H9 (cell line): ENCODE measurements at regions not wholly inside any gene's neighbourhood (a gene's known extent, or its start where the extent isn't known, plus 50 kb on each side); places are given as distances from the start of the nearest gene placed in this dataset.

ENCODE experiments used
- DNase-seq: peaks from one replicate; pipeline ENCODE4 v3.0.0-alpha.2; 2017
- H2AFZ ChIP-seq: one replicate; pipeline ENCODE4 v1.6.1; 2013; ENCODE audit warnings: mild to moderate bottlenecking, low read length, control low read depth, moderate library complexity
- H2AK5ac ChIP-seq: 2 replicates; pipeline ENCODE4 v1.6.1; 2013; ENCODE audit warnings: low read length, control low read depth, mixed read lengths; ENCODE audit not compliant: insufficient read length
- H2BK120ac ChIP-seq: one replicate; pipeline ENCODE4 v1.6.1; 2013; ENCODE audit warnings: low read depth, mild to moderate bottlenecking, low read length, control low read depth, inconsistent platforms; ENCODE audit not compliant: poor library complexity, severe bottlenecking
- H2BK12ac ChIP-seq: 2 replicates; pipeline ENCODE4 v1.6.1; 2013; ENCODE audit warnings: low read length, control low read depth, mixed read lengths, low read depth; ENCODE audit not compliant: insufficient read length
- H2BK15ac ChIP-seq: 2 replicates; pipeline ENCODE4 v1.6.1; 2013; ENCODE audit warnings: low read depth, low read length, control low read depth
- H2BK20ac ChIP-seq: one replicate; pipeline ENCODE4 v1.6.1; 2013; ENCODE audit warnings: low read depth, mild to moderate bottlenecking, low read length, control low read depth, inconsistent platforms; ENCODE audit not compliant: poor library complexity, severe bottlenecking
- H2BK5ac ChIP-seq: 2 replicates; pipeline ENCODE4 v1.6.1; 2013; ENCODE audit warnings: low read length, control low read depth, mixed read lengths; ENCODE audit not compliant: insufficient read length
- H3K14ac ChIP-seq: 2 replicates; pipeline ENCODE4 v1.6.1; 2013; ENCODE audit warnings: low read length, control low read depth; ENCODE audit not compliant: insufficient read depth
- H3K18ac ChIP-seq: 2 replicates; pipeline ENCODE4 v1.6.1; 2013; ENCODE audit warnings: low read depth, mild to moderate bottlenecking, mixed read lengths, low read length, control low read depth; ENCODE audit not compliant: insufficient read length
- H3K23ac ChIP-seq: 2 replicates; pipeline ENCODE4 v1.6.1; 2013; ENCODE audit warnings: low read length, control low read depth, mixed read lengths, low read depth; ENCODE audit not compliant: insufficient read length
- H3K23me2 ChIP-seq: 2 replicates; pipeline ENCODE4 v1.6.1; 2013; ENCODE audit warnings: low read depth, mild to moderate bottlenecking, mixed read lengths, low read length, control low read depth; ENCODE audit not compliant: insufficient read length, poor library complexity, severe bottlenecking
- H3K27ac ChIP-seq: 2 replicates; pipeline ENCODE4 v1.5.1; 2013; ENCODE audit warnings: low read length, control low read depth, mixed read lengths, low read depth; ENCODE audit not compliant: insufficient read length
- H3K27me3 ChIP-seq: 2 replicates; pipeline ENCODE4 v1.6.1; 2013; ENCODE audit warnings: low read length, control low read depth, inconsistent platforms; ENCODE audit not compliant: insufficient read depth
- H3K4ac ChIP-seq: 2 replicates; pipeline ENCODE4 v1.6.1; 2013; ENCODE audit warnings: low read depth, mild to moderate bottlenecking, control low read depth, inconsistent platforms, low read length, moderate library complexity
- H3K4me1 ChIP-seq: 2 replicates; pipeline ENCODE4 v1.6.1; 2013; ENCODE audit warnings: low read length, control low read depth, inconsistent platforms; ENCODE audit not compliant: insufficient read depth
- H3K4me2 ChIP-seq: 2 replicates; pipeline ENCODE4 v1.6.1; 2013; ENCODE audit warnings: low read length, control low read depth, mixed read lengths; ENCODE audit not compliant: insufficient read length, insufficient read depth
- H3K56ac ChIP-seq: 2 replicates; pipeline ENCODE4 v1.6.1; 2013; ENCODE audit warnings: low read depth, mild to moderate bottlenecking, mixed read lengths, low read length, control low read depth; ENCODE audit not compliant: insufficient read length
- H3K79me1 ChIP-seq: 2 replicates; pipeline ENCODE4 v1.6.1; 2013; ENCODE audit warnings: low read depth, mild to moderate bottlenecking, moderate library complexity, low read length, control low read depth, inconsistent platforms; ENCODE audit not compliant: insufficient read depth, poor library complexity, severe bottlenecking
- H3K79me2 ChIP-seq: 2 replicates; pipeline ENCODE4 v1.6.1; 2013; ENCODE audit warnings: low read length, control low read depth, inconsistent platforms; ENCODE audit not compliant: insufficient read depth
- H3K9ac ChIP-seq: 2 replicates; pipeline ENCODE4 v1.6.1; 2013; ENCODE audit warnings: low read length, control low read depth, mixed read lengths; ENCODE audit not compliant: insufficient read length; ENCODE audit errors: extremely low read depth
- H3K9me3 ChIP-seq: one replicate; pipeline ENCODE4 v1.6.1; 2013; ENCODE audit warnings: low read depth, low read length, inconsistent platforms; ENCODE audit not compliant: control insufficient read depth
- H3T11ph ChIP-seq: one replicate; pipeline ENCODE4 v1.6.1; 2013; ENCODE audit warnings: mild to moderate bottlenecking, low read length, control low read depth, inconsistent platforms
- H4K20me1 ChIP-seq: one replicate; pipeline ENCODE4 v1.6.1; 2013; ENCODE audit not compliant: control insufficient read depth, insufficient read length, insufficient read depth
- H4K5ac ChIP-seq: 2 replicates; pipeline ENCODE4 v1.6.1; 2013; ENCODE audit warnings: low read depth, mild to moderate bottlenecking, mixed read lengths, low read length, control low read depth; ENCODE audit not compliant: insufficient read length
- H4K8ac ChIP-seq: replicated peaks from 2 replicates; pipeline ENCODE4 v1.6.1; 2013; ENCODE audit warnings: low read length, control low read depth, mixed read lengths, low read depth; ENCODE audit not compliant: insufficient read length
- H4K91ac ChIP-seq: 2 replicates; pipeline ENCODE4 v1.6.1; 2013; ENCODE audit warnings: low read depth, mild to moderate bottlenecking, moderate library complexity, mixed read lengths, low read length, control low read depth; ENCODE audit not compliant: insufficient read length
- H3K27ac Mint-ChIP-seq, 3 experiments: 2 replicates in 2 of 3; 3 replicates in 1 of 3; pipeline ENCODE4 v1.8.0; 2020 to 2021; ENCODE audit warnings: mixed read lengths in 3 of 3, mild to moderate bottlenecking in 1 of 3, moderate library complexity in 1 of 3
- H3K27me3 Mint-ChIP-seq: 2 replicates; pipeline ENCODE4 v1.8.0; 2021; ENCODE audit warnings: low read depth, mild to moderate bottlenecking, moderate library complexity, mixed read lengths
- H3K36me3 Mint-ChIP-seq, 3 experiments: 2 replicates in 2 of 3; 3 replicates in 1 of 3; pipeline ENCODE4 v1.8.0; 2020 to 2021; ENCODE audit warnings: low read depth in 3 of 3, mixed read lengths in 3 of 3; ENCODE audit not compliant: insufficient read depth in 1 of 3
- H3K4me1 Mint-ChIP-seq, 2 experiments: 2 replicates each; pipeline ENCODE4 v1.8.0; 2020; ENCODE audit warnings: mixed read lengths in 2 of 2
- H3K4me3 Mint-ChIP-seq, 2 experiments: 2 replicates in 1 of 2; 3 replicates in 1 of 2; pipeline ENCODE4 v1.8.0; 2020 to 2021; ENCODE audit warnings: mild to moderate bottlenecking in 2 of 2, mixed read lengths in 2 of 2, moderate library complexity in 1 of 2
- H3K9me3 Mint-ChIP-seq, 2 experiments: 2 replicates in 1 of 2; 3 replicates in 1 of 2; pipeline ENCODE4 v1.8.0; 2020; ENCODE audit warnings: mild to moderate bottlenecking in 2 of 2, mixed read lengths in 2 of 2, moderate library complexity in 1 of 2
- WGBS: extraction: QIAGEN DNeasy Blood & Tissue Kit; methylation state at CpG from one replicate; pipeline ENCODE4 v1.1.7; 2013; ENCODE audit warnings: missing lambda C conversion rate, low lambda C conversion rate, mixed read lengths; ENCODE audit not compliant: insufficient read length; ENCODE audit errors: extremely low coverage; 5-methylcytosine and 5-hydroxymethylcytosine counted together
- TF ChIP-seq, protein P1 (sequence below): fragments of 200-600 bp; sonication (generic); conservative IDR thresholded peaks from 3 replicates; pipeline ENCODE4 v1.8.0; 2021; ENCODE audit warnings: antibody characterized with exemption, mild to moderate bottlenecking

DNA sequence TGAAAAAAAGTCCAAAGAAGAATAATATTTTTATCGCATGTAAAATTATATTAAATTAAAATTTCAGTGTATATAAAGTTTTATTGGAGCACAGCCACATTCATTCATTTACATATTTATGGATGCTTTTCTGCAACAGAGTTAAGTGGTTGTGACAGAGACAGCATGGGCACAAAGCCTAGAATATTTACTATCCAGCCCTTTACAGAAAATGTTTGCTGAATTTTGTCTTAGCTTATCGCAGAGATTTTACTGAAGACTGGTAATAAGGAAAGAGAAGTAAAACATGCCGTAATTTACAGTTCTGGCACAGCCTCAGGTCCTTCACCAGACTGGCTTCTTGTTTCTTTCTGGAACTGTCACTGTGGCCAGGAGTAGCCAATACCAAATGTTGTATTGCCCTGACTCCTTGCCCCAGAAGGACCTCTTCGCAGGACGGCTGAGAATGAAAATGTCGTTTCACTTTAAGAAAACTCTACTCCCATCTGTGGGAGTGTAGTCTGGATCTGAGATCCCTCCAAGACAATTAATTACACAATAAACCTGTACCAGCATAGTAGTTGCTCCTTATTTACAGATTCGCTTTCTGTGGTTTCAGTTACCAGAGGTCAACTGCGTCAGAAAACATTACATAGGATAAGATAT, 94.9 kb upstream of the GOT2 start:
- H3K27me3 ChIP-seq, result no peaks in the 10 kb centered on the region
- H3K9me3 Mint-ChIP-seq, result peaks cover 4 to 5% of the 10 kb centered on the region in 2 experiments; a peak in 2 of 5 replicates
- H3K27ac Mint-ChIP-seq, result no peak overlapping the region
- H3T11ph ChIP-seq, result no peak overlapping the region
- no peak overlapping the region for H3K9ac ChIP-seq
- H4K20me1 ChIP-seq, result no peaks in the 10 kb centered on the region
- no peak overlapping the region for H4K5ac ChIP-seq
- H3K27me3 Mint-ChIP-seq, result no peaks in the 10 kb centered on the region
- no peak overlapping the region for H3K18ac ChIP-seq
- H3K14ac ChIP-seq, result no peak overlapping the region
- no CpG with 5 or more reads among the region's 8 CpGs for WGBS
- H3K79me2 ChIP-seq, result no peaks in the 10 kb centered on the region
- H2BK20ac ChIP-seq, result no peak overlapping the region
- no peaks in the 10 kb centered on the region for H3K23me2 ChIP-seq
- no peaks in the 10 kb centered on the region for H3K36me3 Mint-ChIP-seq
- no peak overlapping the region for H2BK12ac ChIP-seq
- no peak overlapping the region for H3K56ac ChIP-seq
- no peaks in the 10 kb centered on the region for H3K79me1 ChIP-seq
- H3K9me3 ChIP-seq, result no peaks in the 10 kb centered on the region
- H2BK120ac ChIP-seq, result no peak overlapping the region
- no peak overlapping the region for H2BK15ac ChIP-seq
- no peak overlapping the region for H4K8ac ChIP-seq
- H3K23ac ChIP-seq, result no peak overlapping the region
- H4K91ac ChIP-seq, result no peak overlapping the region
- H3K4me1 ChIP-seq, result no peaks in the 10 kb centered on the region
- H2AK5ac ChIP-seq, result no peak overlapping the region
- no peak overlapping the region for H3K27ac ChIP-seq
- H3K4me1 Mint-ChIP-seq, result no peaks in the 10 kb centered on the region
- TF ChIP-seq, protein P1, sequence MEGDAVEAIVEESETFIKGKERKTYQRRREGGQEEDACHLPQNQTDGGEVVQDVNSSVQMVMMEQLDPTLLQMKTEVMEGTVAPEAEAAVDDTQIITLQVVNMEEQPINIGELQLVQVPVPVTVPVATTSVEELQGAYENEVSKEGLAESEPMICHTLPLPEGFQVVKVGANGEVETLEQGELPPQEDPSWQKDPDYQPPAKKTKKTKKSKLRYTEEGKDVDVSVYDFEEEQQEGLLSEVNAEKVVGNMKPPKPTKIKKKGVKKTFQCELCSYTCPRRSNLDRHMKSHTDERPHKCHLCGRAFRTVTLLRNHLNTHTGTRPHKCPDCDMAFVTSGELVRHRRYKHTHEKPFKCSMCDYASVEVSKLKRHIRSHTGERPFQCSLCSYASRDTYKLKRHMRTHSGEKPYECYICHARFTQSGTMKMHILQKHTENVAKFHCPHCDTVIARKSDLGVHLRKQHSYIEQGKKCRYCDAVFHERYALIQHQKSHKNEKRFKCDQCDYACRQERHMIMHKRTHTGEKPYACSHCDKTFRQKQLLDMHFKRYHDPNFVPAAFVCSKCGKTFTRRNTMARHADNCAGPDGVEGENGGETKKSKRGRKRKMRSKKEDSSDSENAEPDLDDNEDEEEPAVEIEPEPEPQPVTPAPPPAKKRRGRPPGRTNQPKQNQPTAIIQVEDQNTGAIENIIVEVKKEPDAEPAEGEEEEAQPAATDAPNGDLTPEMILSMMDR, result no peak
- H2AFZ ChIP-seq, result no peak overlapping the region
- H2BK5ac ChIP-seq, result no peak overlapping the region
- no peak for DNase-seq
- H3K4me2 ChIP-seq, result no peak overlapping the region
- H3K4me3 Mint-ChIP-seq, result no peak overlapping the region
- H3K4ac ChIP-seq, result no peak overlapping the region
